Prostate gland (tissue), 2 donors: ENCODE measurements at regions not wholly inside any gene's neighbourhood (a gene's known extent, or its start where the extent isn't known, plus 50 kb on each side); places are given as distances from the start of the nearest gene placed in this dataset.
A peak's percentile ranks its signal among the peaks of the same experiment; 100 is the strongest.

Experiments
- DNase-seq: peaks from one replicate; pipeline ENCODE4 v3.0.0-alpha.2; 2019; ENCODE audit warnings: low spot score
- H3K27ac ChIP-seq, 2 donors: fragments of 200-600 bp; sonication (generic); 2 replicates each; pipeline ENCODE4 v1.5.1; 2017 to 2019
- H3K27me3 ChIP-seq: fragments of 200-600 bp; sonication (generic); replicated peaks from 2 replicates; pipeline ENCODE4 v1.5.1; 2019; ENCODE audit not compliant: insufficient read depth
- H3K36me3 ChIP-seq, 2 donors: fragments of 200-600 bp; sonication (generic); 1 replicate in 1 of 2; 2 replicates in 1 of 2; pipeline versions ENCODE4 v1.5.1 to v1.8.1; 2017 to 2019
- H3K4me1 ChIP-seq: fragments of 200-600 bp; sonication (generic); replicated peaks from 2 replicates; pipeline ENCODE4 v1.5.1; 2019
- H3K4me3 ChIP-seq, 2 donors: fragments of 200-600 bp; sonication (generic); 2 replicates each; pipeline ENCODE4 v1.5.1; 2017 to 2019
- H3K9me3 ChIP-seq: fragments of 200-600 bp; sonication (generic); 2 replicates; pipeline ENCODE4 v1.5.1; 2017
- CTCF ChIP-seq, 4 experiments: fragments of 200-600 bp in 2 of 4; fragments of 450-650 bp in 2 of 4; sonication (generic) in 2 of 4; IDR thresholded peaks; 1 replicate in 3 of 4; 2 replicates in 1 of 4; pipeline ENCODE4 v1.5.1; 2016 to 2019; ENCODE audit warnings: antibody characterized with exemption in 4 of 4, mild to moderate bottlenecking in 2 of 4, moderate library complexity in 2 of 4
- POLR2A ChIP-seq: fragments of 450-650 bp; IDR thresholded peaks from one replicate; pipeline ENCODE4 v1.6.1; 2016; ENCODE audit warnings: antibody characterized with exemption, mild to moderate bottlenecking
- POLR2AphosphoS5 ChIP-seq: sonication (generic); formaldehyde crosslinking; IDR thresholded peaks from one replicate; pipeline ENCODE4 v1.6.1; 2017; ENCODE audit warnings: antibody characterized with exemption
- WGBS: methylation state at CpG from one replicate; pipeline ENCODE4 v1.1.5; 2018; 5-methylcytosine and 5-hydroxymethylcytosine counted together
- intact Hi-C: fragments of 100-400 bp; cut with DNase I; formaldehyde crosslinking; loops from one replicate; pipeline ENCODE4 v1.14.2; 2022

- Histone ChIP-seq H3K4me1 (peaks cover 8% of the 10 kb centered on the region), H3K27ac (no peak overlapping the region), H3K36me3 (no peaks in the 10 kb centered on the region), H3K27me3 (no peaks in the 10 kb centered on the region), H3K9me3 (no peaks in the 10 kb centered on the region), H3K4me3 (no peak overlapping the region)
- WGBS = 93% methylated on average over 6 of the region's 6 CpGs
- intact Hi-C loops = no loop called here
- no peak for DNase-seq
- TF ChIP-seq POLR2A (no peak), CTCF (IDR thresholded peaks at IDR 0.05) (no peak), POLR2AphosphoS5 (no peak)
Measured at GRCh38 chr15:81858136-81858535, 187.7 kb downstream of the MEX3B start.

DNA sequence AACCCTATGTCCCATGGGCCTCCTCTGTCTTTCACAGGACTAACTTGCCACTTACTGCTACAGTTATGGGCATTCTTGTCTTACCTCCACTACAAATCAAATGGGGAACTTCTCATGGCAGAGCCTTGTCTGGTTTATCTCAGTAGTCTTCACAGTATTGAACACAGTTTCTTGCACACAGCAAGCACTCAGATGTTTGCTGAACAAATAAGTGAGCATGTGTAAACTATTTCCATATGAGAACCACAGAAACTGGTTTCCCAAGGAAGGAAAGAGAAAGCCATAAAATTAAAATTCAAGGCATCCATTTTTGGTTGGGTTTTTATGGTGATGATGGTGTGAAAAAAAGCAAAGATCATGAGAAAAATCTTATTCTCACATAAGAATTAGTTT lies 189.2 kb downstream of the MEX3B start:
- H3K9me3 ChIP-seq = no peaks in the 10 kb centered on the region
- peak overlapping the region in 1 of 2 donors; percentile 36 for H3K27ac ChIP-seq
- H3K4me1 ChIP-seq = peaks cover 8% of the 10 kb centered on the region
- DNase-seq = peak; percentile 32
- no peak overlapping the region for H3K4me3 ChIP-seq
- intact Hi-C loops = no loop called here
- H3K36me3 ChIP-seq = no peaks in the 10 kb centered on the region
- no peaks in the 10 kb centered on the region for H3K27me3 ChIP-seq
- no peak for TF ChIP-seq CTCF (IDR thresholded peaks at IDR 0.05)
- TF ChIP-seq POLR2A = no peak
- peak; percentile 79 for TF ChIP-seq POLR2AphosphoS5

DNA sequence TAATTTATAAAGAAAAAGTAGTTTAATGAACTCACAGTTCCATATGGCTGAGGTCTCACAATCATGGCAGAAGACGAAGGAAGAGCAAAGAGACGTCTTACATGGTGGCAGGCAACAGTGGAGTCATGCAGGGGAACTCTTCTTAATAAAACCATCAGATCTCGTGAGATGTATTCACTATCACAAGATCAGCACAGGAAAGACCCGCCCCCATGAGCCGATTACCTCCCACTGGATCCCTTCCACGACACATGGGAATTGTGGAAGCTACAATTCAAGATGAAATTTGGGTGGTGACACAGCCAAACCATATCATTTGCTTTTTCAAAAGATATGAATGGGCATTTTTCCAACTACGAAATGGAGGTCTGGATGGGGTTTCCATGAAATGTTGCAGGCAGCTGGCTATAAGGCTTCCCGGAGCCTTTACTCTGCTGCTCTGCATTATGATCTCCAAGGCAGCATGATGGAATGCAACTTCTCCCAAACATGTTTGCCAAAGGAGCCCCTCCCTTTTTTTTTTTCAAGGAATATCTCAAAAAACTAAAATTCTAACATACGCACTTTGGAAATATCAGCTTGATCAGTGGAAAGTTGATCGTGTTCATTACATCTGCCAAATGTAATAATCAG lies 189.7 kb downstream of the MEX3B start:
- no peak for TF ChIP-seq POLR2A
- TF ChIP-seq CTCF (IDR thresholded peaks at IDR 0.05) = no peak
- no peak for TF ChIP-seq POLR2AphosphoS5
- Histone ChIP-seq H3K27ac (peak overlapping the region in 1 of 2 donors; percentile 36), H3K36me3 (no peaks in the 10 kb centered on the region), H3K27me3 (no peaks in the 10 kb centered on the region), H3K9me3 (no peaks in the 10 kb centered on the region), H3K4me1 (peaks cover 8% of the 10 kb centered on the region), H3K4me3 (no peak overlapping the region)
- WGBS = 84% methylated on average over 10 of the region's 10 CpGs
- intact Hi-C loops = no loop called here
- DNase-seq = no peak

GRCh38 chr15:81853150-81853748 lies 192.6 kb downstream of the MEX3B start:
- no peak for TF ChIP-seq POLR2A
- no peak for TF ChIP-seq POLR2AphosphoS5
- H3K4me1 ChIP-seq = no peaks in the 10 kb centered on the region
- H3K9me3 ChIP-seq = no peaks in the 10 kb centered on the region
- H3K4me3 ChIP-seq = no peak overlapping the region
- intact Hi-C loops = no loop called here
- no peaks in the 10 kb centered on the region for H3K36me3 ChIP-seq
- no peak for DNase-seq
- no peaks in the 10 kb centered on the region for H3K27me3 ChIP-seq
- WGBS = 94% methylated on average over 3 of the region's 3 CpGs
- H3K27ac ChIP-seq = no peak overlapping the region

- WGBS = 64% methylated on average over 5 of the region's 5 CpGs
- H3K27me3 ChIP-seq = no peaks in the 10 kb centered on the region
- H3K4me3 ChIP-seq = no peak overlapping the region
- no peaks in the 10 kb centered on the region for H3K9me3 ChIP-seq
- H3K27ac ChIP-seq = no peak overlapping the region
- H3K36me3 ChIP-seq = no peaks in the 10 kb centered on the region
- TF ChIP-seq POLR2A (no peak), CTCF (IDR thresholded peaks at IDR 0.05) (no peak), POLR2AphosphoS5 (no peak)
- no peaks in the 10 kb centered on the region for H3K4me1 ChIP-seq
- intact Hi-C loops = no loop called here
- no peak for DNase-seq
Measured at GRCh38 chr15:81852411-81853149, 193.2 kb downstream of the MEX3B start.
